Mammary epithelial cell (primary cell): ENCODE measurements at regions not wholly inside any gene's neighbourhood (a gene's known extent, or its start where the extent isn't known, plus 50 kb on each side); places are given as distances from the start of the nearest gene placed in this dataset.

Experiments
- CTCF ChIP-seq, 2 donors: IDR thresholded peaks in 1 of 2; conservative IDR thresholded peaks in 1 of 2; 2 replicates each; pipeline ENCODE4 v1.5.1; 2011 to 2012; ENCODE audit warnings: inconsistent platforms in 2 of 2, low read length in 2 of 2, mild to moderate bottlenecking in 2 of 2, control low read depth in 1 of 2, low read depth in 1 of 2; ENCODE audit not compliant: insufficient read depth in 1 of 2; ENCODE audit errors: extremely low read depth in 1 of 2
- EZH2 ChIP-seq: IDR thresholded peaks from 2 replicates; pipeline ENCODE4 v1.6.1; 2012; ENCODE audit warnings: low read length, inconsistent platforms, borderline replicate concordance

- TF ChIP-seq EZH2 (no peak), CTCF (conservative IDR thresholded peaks at IDR 0.05 in 1 of 2, IDR thresholded peaks at IDR 0.05 in 1 of 2; ENCODE audit: extremely low read depth in 1 of 2, insufficient read depth in 1 of 2, low read depth in 1 of 2, low read length in 2 of 2) (no peak)
Observed at GRCh38 chr2:85959826-85960225, 71.0 kb upstream of the ST3GAL5 start.
